GM23338 (cell line): ENCODE measurements at regions not wholly inside any gene's neighbourhood (a gene's known extent, or its start where the extent isn't known, plus 50 kb on each side); places are given as distances from the start of the nearest gene placed in this dataset.

ENCODE experiments used
- ATAC-seq: fragments of 200-7000 bp; cut with Tn5 transposase; 3 replicates; pipeline ENCODE4 v1.9.1; 2020
- DNase-seq: peaks from one replicate; pipeline ENCODE4 v3.0.0-alpha.2; 2015; ENCODE audit warnings: low spot score
- H2AFZ ChIP-seq: fragments of 200-600 bp; sonication (generic); 2 replicates; pipeline ENCODE4 v1.8.0; 2016; ENCODE audit warnings: antibody characterized with exemption, mild to moderate bottlenecking, moderate library complexity
- H3F3A ChIP-seq: fragments of 200-600 bp; sonication (generic); replicated peaks from 2 replicates; pipeline ENCODE4 v1.8.0; 2017; ENCODE audit warnings: antibody characterized with exemption, mixed run types, low read depth
- H3K27ac ChIP-seq: fragments of 200-600 bp; sonication (generic); 2 replicates; pipeline ENCODE4 v1.6.1; 2016; ENCODE audit warnings: low read depth
- H3K27me3 ChIP-seq: fragments of 200-600 bp; sonication (generic); 2 replicates; pipeline ENCODE4 v1.8.0; 2016; ENCODE audit warnings: mild to moderate bottlenecking, mixed run types, moderate library complexity; ENCODE audit not compliant: insufficient read depth
- H3K36me3 ChIP-seq: fragments of 200-600 bp; sonication (generic); 2 replicates; pipeline ENCODE4 v1.8.0; 2016; ENCODE audit warnings: mild to moderate bottlenecking; ENCODE audit not compliant: insufficient read depth
- H3K4me1 ChIP-seq: fragments of 200-600 bp; sonication (generic); 2 replicates; pipeline ENCODE4 v1.8.0; 2016; ENCODE audit warnings: mild to moderate bottlenecking, moderate library complexity; ENCODE audit not compliant: insufficient read depth
- H3K4me2 ChIP-seq: fragments of 200-600 bp; sonication (generic); 2 replicates; pipeline ENCODE4 v1.7.1; 2017; ENCODE audit warnings: mixed run types
- H3K4me3 ChIP-seq: fragments of 200-600 bp; sonication (generic); 2 replicates; pipeline ENCODE4 v1.6.1; 2016; ENCODE audit warnings: mixed run types
- H3K79me2 ChIP-seq: fragments of 200-600 bp; sonication (generic); replicated peaks from 2 replicates; pipeline ENCODE4 v1.8.0; 2017; ENCODE audit warnings: mild to moderate bottlenecking; ENCODE audit not compliant: insufficient read depth
- H3K9me2 ChIP-seq: fragments of 200-600 bp; sonication (generic); 2 replicates; pipeline ENCODE4 v1.8.0; 2017; ENCODE audit not compliant: insufficient read depth
- H4K20me1 ChIP-seq: fragments of 200-600 bp; sonication (generic); replicated peaks from 2 replicates; pipeline ENCODE4 v1.8.0; 2017; ENCODE audit warnings: mild to moderate bottlenecking; ENCODE audit not compliant: insufficient read depth
- H3K27ac Mint-ChIP-seq: 2 replicates; pipeline ENCODE4 v1.8.0; 2020; ENCODE audit warnings: inconsistent platforms, mild to moderate bottlenecking, moderate library complexity, mixed read lengths
- H3K27me3 Mint-ChIP-seq: 3 replicates; pipeline ENCODE4 v1.8.0; 2022; ENCODE audit warnings: low read depth, mild to moderate bottlenecking, moderate library complexity, mixed read lengths, inconsistent platforms; ENCODE audit not compliant: insufficient read depth, poor library complexity
- H3K36me3 Mint-ChIP-seq: 3 replicates; pipeline ENCODE4 v1.8.0; 2021; ENCODE audit warnings: low read depth, mild to moderate bottlenecking, inconsistent platforms, moderate library complexity, mixed read lengths
- H3K4me1 Mint-ChIP-seq: 3 replicates; pipeline ENCODE4 v1.8.0; 2020; ENCODE audit warnings: mild to moderate bottlenecking, inconsistent platforms, mixed read lengths
- H3K4me3 Mint-ChIP-seq: 3 replicates; pipeline ENCODE4 v1.8.0; 2021; ENCODE audit warnings: moderate library complexity, mild to moderate bottlenecking, inconsistent platforms, mixed read lengths
- H3K9me3 Mint-ChIP-seq: 3 replicates; pipeline ENCODE4 v1.8.0; 2020; ENCODE audit warnings: moderate library complexity, mild to moderate bottlenecking, inconsistent platforms, mixed read lengths
- CREB1 ChIP-seq: fragments of 250-450 bp; sonication (Bioruptor Pico); IDR thresholded peaks from 2 replicates; pipeline ENCODE4 v1.5.0; 2020; ENCODE audit warnings: low read depth, mild to moderate bottlenecking, moderate library complexity
- CTCF ChIP-seq, 2 experiments: fragments of 200-600 bp in 1 of 2; sonication (generic) in 1 of 2; conservative IDR thresholded peaks; 2 replicates each; pipeline versions ENCODE4 v1.5.1 to v1.6.1; 2016 to 2017; ENCODE audit warnings: antibody characterized with exemption in 2 of 2, low read depth in 2 of 2, mild to moderate bottlenecking in 2 of 2, moderate library complexity in 1 of 2
- ETS1 ChIP-seq: IDR thresholded peaks from 2 replicates; pipeline ENCODE4 v1.6.1; 2016; ENCODE audit warnings: antibody characterized with exemption
- EZH2 ChIP-seq: fragments of 200-600 bp; sonication (generic); IDR thresholded peaks from one replicate; pipeline ENCODE4 v1.8.0; 2017; ENCODE audit warnings: antibody characterized with exemption, mild to moderate bottlenecking, low read depth; ENCODE audit not compliant: unreplicated experiment
- EZH2phosphoT487 ChIP-seq: fragments of 200-600 bp; sonication (generic); IDR thresholded peaks from one replicate; pipeline ENCODE4 v1.8.1; 2018; ENCODE audit warnings: antibody characterized with exemption; ENCODE audit not compliant: unreplicated experiment
- JUNB ChIP-seq: IDR thresholded peaks from one replicate; pipeline ENCODE4 v1.6.1; 2016; ENCODE audit warnings: antibody characterized with exemption; ENCODE audit not compliant: unreplicated experiment
- NANOG ChIP-seq: IDR thresholded peaks from 2 replicates; pipeline ENCODE4 v1.6.1; 2016; ENCODE audit warnings: antibody characterized with exemption, borderline replicate concordance
- POLR2AphosphoS5 ChIP-seq: IDR thresholded peaks from 2 replicates; pipeline ENCODE4 v1.6.1; 2016; ENCODE audit warnings: antibody characterized with exemption, low read depth
- REST ChIP-seq: IDR thresholded peaks from one replicate; pipeline ENCODE4 v1.6.1; 2018; ENCODE audit warnings: antibody characterized with exemption; ENCODE audit not compliant: unreplicated experiment
- STAT1 ChIP-seq: IDR thresholded peaks from one replicate; pipeline ENCODE4 v1.6.1; 2016; ENCODE audit warnings: antibody characterized with exemption; ENCODE audit not compliant: unreplicated experiment
- ZNF114 ChIP-seq: fragments of 250-450 bp; sonication (Bioruptor Pico); IDR thresholded peaks from 2 replicates; pipeline ENCODE4 v1.5.0; 2020; ENCODE audit warnings: mild to moderate bottlenecking, moderate library complexity
- ZNF331 ChIP-seq: fragments of 250-450 bp; sonication (Bioruptor Pico); IDR thresholded peaks from 2 replicates; pipeline ENCODE4 v1.5.0; 2020; ENCODE audit warnings: low read depth, mild to moderate bottlenecking, moderate library complexity

GRCh38 chr14:56358275-56358674 lies 221.3 kb upstream of the TMEM260 start (continued):
- TF ChIP-seq REST (no peak), ZNF114 (CRISPR knock-in tag) (no peak), EZH2 (no peak), ETS1 (no peak), ZNF331 (CRISPR knock-in tag) (no peak), CTCF (conservative IDR thresholded peaks at IDR 0.05; ENCODE audit: low read depth in 2 of 2) (no peak)

- no peaks in the 10 kb centered on the region for H3K27me3 Mint-ChIP-seq
- TF ChIP-seq STAT1 (no peak), ZNF114 (CRISPR knock-in tag) (no peak), ETS1 (no peak), CTCF (conservative IDR thresholded peaks at IDR 0.05; ENCODE audit: low read depth in 2 of 2) (no peak), POLR2AphosphoS5 (no peak), EZH2 (no peak), CREB1 (CRISPR knock-in tag) (no peak), NANOG (no peak), REST (no peak), EZH2phosphoT487 (no peak), ZNF331 (CRISPR knock-in tag) (no peak), JUNB (no peak)
These were observed 220.6 kb upstream of the TMEM260 start for GRCh38 chr14:56358851-56359614.

More at GRCh38 chr14:56358851-56359614, 220.6 kb upstream of the TMEM260 start:
- Histone ChIP-seq H4K20me1 (no peaks in the 10 kb centered on the region), H3K4me2 (no peak overlapping the region), H2AFZ (no peak overlapping the region), H3K4me1 (no peaks in the 10 kb centered on the region), H3K4me3 (no peak overlapping the region), H3F3A (no peaks in the 10 kb centered on the region), H3K9me2 (peaks cover 5% of the 10 kb centered on the region; the same call in 1 of the 2 replicates), H3K27ac (no peak overlapping the region), H3K79me2 (no peaks in the 10 kb centered on the region), H3K27me3 (no peaks in the 10 kb centered on the region), H3K36me3 (no peaks in the 10 kb centered on the region)
- Mint-ChIP-seq H3K9me3 (no peaks in the 10 kb centered on the region), H3K4me3 (no peak overlapping the region), H3K4me1 (no peaks in the 10 kb centered on the region), H3K27ac (no peak overlapping the region), H3K36me3 (no peaks in the 10 kb centered on the region)
- no peak for DNase-seq
- ATAC-seq: no peak
